Ureter (tissue), 1 donor: ENCODE measurements at regions not wholly inside any gene's neighbourhood (a gene's known extent, or its start where the extent isn't known, plus 50 kb on each side); places are given as distances from the start of the nearest gene placed in this dataset.

ENCODE experiments used
- DNase-seq: peaks from one replicate; pipeline ENCODE4 v3.0.0-alpha.2; 2020; ENCODE audit warnings: low spot score
- donor health status: DM: yes; HTN: yes; CAD: no.

GRCh38 chr4:123747016-123747415 lies 350.4 kb downstream of the SPRY1 start:
- DNase-seq, result no peak

GRCh38 chr4:123748806-123749205 lies 352.2 kb downstream of the SPRY1 start:
- no peak for DNase-seq

GRCh38 chr4:123749383-123749782 lies 352.8 kb downstream of the SPRY1 start:
- DNase-seq, result no peak

- no peak for DNase-seq
These were observed 353.4 kb downstream of the SPRY1 start for GRCh38 chr4:123750044-123750443.

GRCh38 chr4:123755655-123756054 lies 359.1 kb downstream of the SPRY1 start:
- DNase-seq, result no peak

GRCh38 chr4:123767806-123768205 lies 371.2 kb downstream of the SPRY1 start:
- DNase-seq, result no peak

- no peak for DNase-seq
These were observed 374.3 kb downstream of the SPRY1 start for GRCh38 chr4:123770884-123771283.

GRCh38 chr4:123776267-123776666 lies 379.7 kb downstream of the SPRY1 start:
- DNase-seq, result no peak

GRCh38 chr4:123777373-123777772 lies 380.8 kb downstream of the SPRY1 start:
- no peak for DNase-seq

GRCh38 chr4:123783151-123783790 lies 386.7 kb downstream of the SPRY1 start:
- DNase-seq, result no peak

GRCh38 chr4:123783921-123784320 lies 387.3 kb downstream of the SPRY1 start:
- DNase-seq, result no peak

GRCh38 chr4:123784626-123785025 lies 388.0 kb downstream of the SPRY1 start:
- DNase-seq, result no peak

GRCh38 chr4:123785538-123785937 lies 388.9 kb downstream of the SPRY1 start:
- DNase-seq, result peak; percentile 54

- DNase-seq, result no peak
These were observed 389.7 kb downstream of the SPRY1 start for GRCh38 chr4:123786163-123786915.

GRCh38 chr4:123786920-123787319 lies 390.3 kb downstream of the SPRY1 start:
- DNase-seq, result peak; percentile 42

- DNase-seq, result no peak
These were observed 391.0 kb downstream of the SPRY1 start for GRCh38 chr4:123787512-123788080.

GRCh38 chr4:123788577-123788976 lies 392.0 kb downstream of the SPRY1 start:
- DNase-seq, result no peak

GRCh38 chr4:123790681-123791080 lies 394.1 kb downstream of the SPRY1 start:
- no peak for DNase-seq

- DNase-seq, result no peak
These were observed 405.6 kb downstream of the SPRY1 start for GRCh38 chr4:123802082-123802645.

GRCh38 chr4:123802933-123803332 lies 406.3 kb downstream of the SPRY1 start:
- no peak for DNase-seq

GRCh38 chr4:123804196-123804721 lies 407.7 kb downstream of the SPRY1 start:
- DNase-seq, result no peak

GRCh38 chr4:123806056-123806455 lies 409.5 kb downstream of the SPRY1 start:
- DNase-seq, result no peak

GRCh38 chr4:123807187-123807586 lies 410.6 kb downstream of the SPRY1 start:
- no peak for DNase-seq
